Ascending aorta (tissue), 2 donors: ENCODE measurements at regions not wholly inside any gene's neighbourhood (a gene's known extent, or its start where the extent isn't known, plus 50 kb on each side); places are given as distances from the start of the nearest gene placed in this dataset.

Source experiments
- DNase-seq, 2 donors: peaks; one replicate each; pipeline ENCODE4 v3.0.0-alpha.2; 2019; ENCODE audit warnings: low spot score in 2 of 2
- H3K27ac ChIP-seq, 2 donors: fragments of 200-600 bp; sonication (generic); one replicate each; pipeline ENCODE4 v1.5.1; 2016 to 2017; ENCODE audit warnings: mild to moderate bottlenecking in 1 of 2
- H3K27me3 ChIP-seq: fragments of 200-600 bp; sonication (generic); one replicate; pipeline ENCODE4 v1.5.1; 2017
- H3K36me3 ChIP-seq, 2 donors: fragments of 200-600 bp; sonication (generic); one replicate each; pipeline ENCODE4 v1.5.1; 2016
- H3K4me1 ChIP-seq, 2 donors: fragments of 200-600 bp; sonication (generic); one replicate each; pipeline ENCODE4 v1.5.1; 2016 to 2017; ENCODE audit warnings: mild to moderate bottlenecking in 1 of 2
- H3K4me3 ChIP-seq, 2 donors: fragments of 200-600 bp; sonication (generic); one replicate each; pipeline ENCODE4 v1.5.1; 2016 to 2017; ENCODE audit warnings: mild to moderate bottlenecking in 1 of 2
- H3K9me3 ChIP-seq, 2 donors: fragments of 200-600 bp; sonication (generic); one replicate each; pipeline ENCODE4 v1.5.1; 2016
- CTCF ChIP-seq, 3 experiments: fragments of 200-600 bp in 2 of 3; fragments of 450-650 bp in 1 of 3; sonication (generic) in 2 of 3; IDR thresholded peaks; one replicate each; pipeline ENCODE4 v1.5.1; 2016 to 2019; ENCODE audit warnings: antibody characterized with exemption in 3 of 3, mild to moderate bottlenecking in 1 of 3, moderate library complexity in 1 of 3
- intact Hi-C: fragments of 100-400 bp; cut with DNase I; formaldehyde crosslinking; loops from one replicate; pipeline ENCODE4 v1.15.1; 2023

- DNase-seq = no peak
- no peak for TF ChIP-seq CTCF (IDR thresholded peaks at IDR 0.05)
- Histone ChIP-seq H3K27me3 (no peaks in the 10 kb centered on the region), H3K9me3 (no peaks in the 10 kb centered on the region), H3K36me3 (no peaks in the 10 kb centered on the region), H3K4me3 (no peak overlapping the region), H3K4me1 (no peaks in the 10 kb centered on the region), H3K27ac (no peak overlapping the region)
- intact Hi-C loops = no loop called here
Measured at GRCh38 chr4:10182446-10183424, 66.1 kb upstream of the WDR1 start.

- Histone ChIP-seq H3K27ac (no peak overlapping the region), H3K36me3 (no peaks in the 10 kb centered on the region), H3K9me3 (no peaks in the 10 kb centered on the region), H3K4me3 (no peak overlapping the region), H3K27me3 (no peaks in the 10 kb centered on the region), H3K4me1 (no peaks in the 10 kb centered on the region)
- no peak for DNase-seq
- TF ChIP-seq CTCF (IDR thresholded peaks at IDR 0.05) = no peak
- intact Hi-C loops = no loop called here
Measured at GRCh38 chr4:10181745-10182445, 65.3 kb upstream of the WDR1 start.

- no peak overlapping the region for H3K27ac ChIP-seq
- no peaks in the 10 kb centered on the region for H3K36me3 ChIP-seq
- no peak overlapping the region for H3K4me3 ChIP-seq
- no peak for DNase-seq
- intact Hi-C loops = no loop called here
- TF ChIP-seq CTCF (IDR thresholded peaks at IDR 0.05) = no peak
- no peaks in the 10 kb centered on the region for H3K4me1 ChIP-seq
- no peaks in the 10 kb centered on the region for H3K27me3 ChIP-seq
- no peaks in the 10 kb centered on the region for H3K9me3 ChIP-seq
Measured at GRCh38 chr4:10180927-10181744, 64.5 kb upstream of the WDR1 start.

- intact Hi-C loops = no loop called here
- no peak overlapping the region for H3K4me3 ChIP-seq
- TF ChIP-seq CTCF (IDR thresholded peaks at IDR 0.05) = no peak
- DNase-seq = no peak
- H3K9me3 ChIP-seq = no peaks in the 10 kb centered on the region
- H3K4me1 ChIP-seq = no peaks in the 10 kb centered on the region
- H3K27me3 ChIP-seq = no peaks in the 10 kb centered on the region
- H3K36me3 ChIP-seq = no peaks in the 10 kb centered on the region
- H3K27ac ChIP-seq = no peak overlapping the region
Measured at GRCh38 chr4:10180603-10180926, 64.0 kb upstream of the WDR1 start.

- Histone ChIP-seq H3K27ac (no peak overlapping the region), H3K27me3 (no peaks in the 10 kb centered on the region), H3K4me1 (no peaks in the 10 kb centered on the region), H3K36me3 (no peaks in the 10 kb centered on the region), H3K9me3 (no peaks in the 10 kb centered on the region), H3K4me3 (no peak overlapping the region)
- no peak for TF ChIP-seq CTCF (IDR thresholded peaks at IDR 0.05)
- DNase-seq = no peak
- intact Hi-C loops = no loop called here
Measured at GRCh38 chr4:10179957-10180602, 63.5 kb upstream of the WDR1 start.
